IMR-90 (cell line): ENCODE measurements at regions not wholly inside any gene's neighbourhood (a gene's known extent, or its start where the extent isn't known, plus 50 kb on each side); places are given as distances from the start of the nearest gene placed in this dataset.

Experiments used
- ATAC-seq: fragments of 200-7000 bp; cut with Tn5 transposase; 2 replicates; pipeline ENCODE4 v1.9.1; 2020; ENCODE audit warnings: low read depth, mild to moderate bottlenecking, moderate library complexity
- BruUV-seq: library from RNA; stranded (reverse); fragments of 400-500 nt; replicated peaks from 2 replicates; lab custom pipeline; 2021; lab: Mats Ljungman, UMichigan
- CTCF ChIA-PET: fragments of 300-600 bp; formaldehyde crosslinking; extraction: SDS; loops from one replicate; lab custom pipeline; 2021; ENCODE audit warnings: antibody characterized with exemption; lab: Yijun Ruan, JAX
- POLR2A ChIA-PET: fragments of 300-600 bp; sonication (Branson Sonifier 250); formaldehyde crosslinking; loops from one replicate; lab custom pipeline; 2022; ENCODE audit warnings: antibody characterized with exemption; ENCODE audit not compliant: unreplicated experiment; lab: Charles Lee
- DNase-seq: peaks from one replicate; pipeline ENCODE4 v3.0.0; 2013
- H2AFZ ChIP-seq: replicated peaks from 2 replicates; pipeline ENCODE3; 2013; ENCODE audit warnings: low read length, mild to moderate bottlenecking; ENCODE audit not compliant: poor library complexity
- H2AK5ac ChIP-seq: 2 replicates; pipeline ENCODE4 v1.6.1; 2013; ENCODE audit warnings: low read depth, low read length, inconsistent platforms
- H2AK9ac ChIP-seq: replicated peaks from 2 replicates; pipeline ENCODE3; 2013; ENCODE audit warnings: mild to moderate bottlenecking, low read depth, low read length, moderate library complexity; ENCODE audit not compliant: poor library complexity
- H2BK120ac ChIP-seq: 2 replicates; pipeline ENCODE4 v1.6.1; 2013; ENCODE audit warnings: low read depth, low read length, inconsistent platforms
- H2BK15ac ChIP-seq: 3 replicates; pipeline ENCODE4 v1.6.1; 2013; ENCODE audit warnings: low read depth, low read length, inconsistent platforms
- H2BK20ac ChIP-seq: 2 replicates; pipeline ENCODE4 v1.6.1; 2013; ENCODE audit warnings: low read depth, mild to moderate bottlenecking, inconsistent platforms, low read length, moderate library complexity
- H2BK5ac ChIP-seq: 2 replicates; pipeline ENCODE4 v1.6.1; 2013; ENCODE audit warnings: mild to moderate bottlenecking, low read depth, low read length, inconsistent platforms; ENCODE audit not compliant: poor library complexity, severe bottlenecking
- H3K14ac ChIP-seq: replicated peaks from 2 replicates; pipeline ENCODE4 v1.6.1; 2013; ENCODE audit warnings: low read depth, low read length, inconsistent platforms
- H3K18ac ChIP-seq: 2 replicates; pipeline ENCODE4 v1.6.1; 2013; ENCODE audit warnings: low read depth, low read length, control low read depth
- H3K23ac ChIP-seq: 2 replicates; pipeline ENCODE4 v1.6.1; 2013; ENCODE audit warnings: low read depth, low read length, inconsistent platforms
- H3K27ac ChIP-seq: 2 replicates; pipeline ENCODE4 v1.5.1; 2013; ENCODE audit warnings: mild to moderate bottlenecking, control low read depth, low read length; ENCODE audit not compliant: insufficient read depth
- H3K27me3 ChIP-seq: 2 replicates; pipeline ENCODE4 v1.6.1; 2013; ENCODE audit warnings: low read length; ENCODE audit not compliant: control insufficient read depth, insufficient read depth
- H3K36me3 ChIP-seq: 2 replicates; pipeline ENCODE4 v1.6.1; 2013; ENCODE audit warnings: low read length, mixed read lengths; ENCODE audit not compliant: control insufficient read depth, insufficient read depth
- H3K4ac ChIP-seq: 2 replicates; pipeline ENCODE4 v1.6.1; 2013; ENCODE audit warnings: low read depth, low read length, inconsistent platforms
- H3K4me1 ChIP-seq: 2 replicates; pipeline ENCODE4 v1.6.1; 2013; ENCODE audit warnings: low read length, mixed read lengths; ENCODE audit not compliant: control insufficient read depth, insufficient read depth
- H3K4me2 ChIP-seq: 2 replicates; pipeline ENCODE4 v1.6.1; 2013; ENCODE audit warnings: low read depth, mild to moderate bottlenecking, control low read depth, low read length, moderate library complexity
- H3K4me3 ChIP-seq: 2 replicates; pipeline ENCODE4 v1.5.1; 2013; ENCODE audit warnings: low read depth, mild to moderate bottlenecking, control low read depth, low read length, moderate library complexity; ENCODE audit not compliant: insufficient read depth
- H3K56ac ChIP-seq: 2 replicates; pipeline ENCODE4 v1.6.1; 2013; ENCODE audit warnings: low read length, inconsistent platforms; ENCODE audit not compliant: insufficient read depth; ENCODE audit errors: extremely low read depth
- H3K79me1 ChIP-seq, 2 experiments: 2 replicates each; pipeline ENCODE4 v1.6.1; 2013; ENCODE audit warnings: low read length in 2 of 2, inconsistent platforms in 1 of 2, low read depth in 1 of 2
- H3K9ac ChIP-seq: 2 replicates; pipeline ENCODE4 v1.6.1; 2013; ENCODE audit warnings: low read depth, low read length, control low read depth
- H3K9me1 ChIP-seq: 2 replicates; pipeline ENCODE4 v1.6.1; 2013; ENCODE audit warnings: low read length, inconsistent platforms; ENCODE audit not compliant: insufficient read depth
- H3K9me3 ChIP-seq: 2 replicates; pipeline ENCODE4 v1.6.1; 2013; ENCODE audit warnings: low read length; ENCODE audit not compliant: control insufficient read depth, insufficient read depth
- H4K20me1 ChIP-seq: 2 replicates; pipeline ENCODE4 v1.6.1; 2013; ENCODE audit warnings: low read length, inconsistent platforms; ENCODE audit not compliant: insufficient read depth
- H4K5ac ChIP-seq: 2 replicates; pipeline ENCODE4 v1.6.1; 2013; ENCODE audit warnings: mild to moderate bottlenecking, low read depth, low read length, control low read depth
- H4K8ac ChIP-seq, 2 experiments: 2 replicates each; pipeline ENCODE4 v1.6.1; 2013; ENCODE audit warnings: low read depth in 2 of 2, low read length in 2 of 2, control low read depth in 1 of 2, inconsistent platforms in 1 of 2
- H4K91ac ChIP-seq: 2 replicates; pipeline ENCODE4 v1.6.1; 2013; ENCODE audit warnings: low read depth, low read length, inconsistent platforms; ENCODE audit not compliant: insufficient read depth
- BHLHE40 ChIP-seq: fragments of 150-350 bp; IDR thresholded peaks from 2 replicates; pipeline ENCODE4 v1.6.1; 2016; ENCODE audit warnings: mild to moderate bottlenecking, low read depth, low read length
- CEBPB ChIP-seq: IDR thresholded peaks from 2 replicates; pipeline ENCODE4 v1.6.1; 2012; ENCODE audit warnings: low read depth, low read length, improper control_type of control experiment
- CHD1 ChIP-seq: IDR thresholded peaks from 2 replicates; pipeline ENCODE4 v1.6.1; 2012; ENCODE audit warnings: low read depth, low read length, improper control_type of control experiment
- CTCF ChIP-seq: conservative IDR thresholded peaks from 2 replicates; pipeline ENCODE4 v1.5.1; 2012; ENCODE audit warnings: mild to moderate bottlenecking, low read depth, low read length, improper control_type of control experiment
- ELK1 ChIP-seq: fragments of 150-350 bp; IDR thresholded peaks from 2 replicates; pipeline ENCODE4 v1.6.1; 2016; ENCODE audit warnings: low read depth, mild to moderate bottlenecking, low read length, moderate library complexity, borderline replicate concordance
- FOS ChIP-seq: fragments of 150-350 bp; IDR thresholded peaks from 2 replicates; pipeline ENCODE4 v1.6.1; 2016; ENCODE audit warnings: low read depth, low read length
- MAFK ChIP-seq: IDR thresholded peaks from 2 replicates; pipeline ENCODE4 v1.6.1; 2012; ENCODE audit warnings: low read depth, low read length, improper control_type of control experiment
- MAZ ChIP-seq: IDR thresholded peaks from 2 replicates; pipeline ENCODE4 v1.6.1; 2012; ENCODE audit warnings: low read depth, mild to moderate bottlenecking, low read length, improper control_type of control experiment, moderate library complexity, borderline replicate concordance
- MXI1 ChIP-seq: IDR thresholded peaks from 2 replicates; pipeline ENCODE4 v1.6.1; 2012; ENCODE audit warnings: low read depth, mild to moderate bottlenecking, low read length, moderate library complexity, borderline replicate concordance
- NFE2L2 ChIP-seq: fragments of 150-350 bp; IDR thresholded peaks from 2 replicates; pipeline ENCODE4 v1.6.1; 2016; ENCODE audit warnings: low read depth, mild to moderate bottlenecking, low read length
- POLR2A ChIP-seq: IDR thresholded peaks from 2 replicates; pipeline ENCODE4 v1.6.1; 2012; ENCODE audit warnings: mild to moderate bottlenecking, low read depth, low read length
- RAD21 ChIP-seq: IDR thresholded peaks from 2 replicates; pipeline ENCODE4 v1.6.1; 2012; ENCODE audit warnings: low read length, improper control_type of control experiment
- RCOR1 ChIP-seq: IDR thresholded peaks from 2 replicates; pipeline ENCODE4 v1.6.1; 2012; ENCODE audit warnings: mild to moderate bottlenecking, low read length, improper control_type of control experiment; ENCODE audit not compliant: insufficient replicate concordance
- RFX5 ChIP-seq: IDR thresholded peaks from 2 replicates; pipeline ENCODE4 v1.8.0; 2012; ENCODE audit warnings: low read depth, mild to moderate bottlenecking, low read length, moderate library complexity
- SMC3 ChIP-seq: fragments of 150-350 bp; IDR thresholded peaks from 2 replicates; pipeline ENCODE4 v1.6.1; 2016; ENCODE audit warnings: low read depth, mild to moderate bottlenecking, antibody characterized with exemption, low read length, moderate library complexity
- USF2 ChIP-seq: fragments of 150-350 bp; IDR thresholded peaks from 2 replicates; pipeline ENCODE4 v1.6.1; 2017; ENCODE audit warnings: mild to moderate bottlenecking, antibody characterized with exemption, low read length, low read depth
- WGBS, 2 experiments: methylation state at CpG; one replicate each; pipeline versions ENCODE4 v1.1.5 to v1.1.7; 2013; ENCODE audit warnings: missing lambda C conversion rate in 2 of 2; ENCODE audit not compliant: insufficient read length in 1 of 2; ENCODE audit errors: extremely low coverage in 2 of 2; 5-methylcytosine and 5-hydroxymethylcytosine counted together
- dilution Hi-C: fragments of 300-500 bp; cut with HindIII; formaldehyde crosslinking; loops from one replicate; pipeline ENCODE4 v1.14.3; 2018; ENCODE audit warnings: low sequenced_read_pairs; ENCODE audit not compliant: unreplicated experiment
- in situ Hi-C: fragments of 300-500 bp; cut with MboI; formaldehyde crosslinking; loops from 3 replicates; pipeline ENCODE4 v1.14.3; 2019; ENCODE audit warnings: low sequenced_read_pairs, inconsistent platforms, mixed read lengths
- intact Hi-C: fragments of 100-400 bp; cut with micrococcal nuclease; formaldehyde crosslinking; loops from 2 replicates; pipeline ENCODE4 v1.10.0; 2022

- ATAC-seq = no peak
- Histone ChIP-seq H3K4me3 (no peak overlapping the region), H3K4me1 (no peaks in the 10 kb centered on the region), H3K36me3 (no peaks in the 10 kb centered on the region), H3K4ac (no peak overlapping the region), H2BK15ac (no peak overlapping the region), H3K14ac (no peak overlapping the region), H3K23ac (no peak overlapping the region), H2AFZ (no peak overlapping the region), H3K79me1 (no peaks in the 10 kb centered on the region), H3K9ac (no peak overlapping the region), H3K9me3 (no peaks in the 10 kb centered on the region), H3K27me3 (no peaks in the 10 kb centered on the region), H4K20me1 (no peaks in the 10 kb centered on the region), H2BK5ac (no peak overlapping the region), H3K4me2 (no peak overlapping the region), H2BK20ac (no peak overlapping the region), H3K9me1 (no peaks in the 10 kb centered on the region), H2AK9ac (no peak overlapping the region), H2AK5ac (no peak overlapping the region), H2BK120ac (no peak overlapping the region), H3K56ac (no peak overlapping the region), H3K18ac (no peak overlapping the region), H3K27ac (no peak overlapping the region), H4K5ac (no peak overlapping the region), H4K8ac (no peak overlapping the region), H4K91ac (no peak overlapping the region)
- POLR2A ChIA-PET = no interaction called here
- in situ Hi-C loops = no loop called here
- intact Hi-C loops = no loop called here
- CTCF ChIA-PET = no interaction called here
- BruUV-seq = no TSS peak
- dilution Hi-C loops = no loop called here
- TF ChIP-seq MXI1 = no peak
- TF ChIP-seq RAD21 = no peak
- TF ChIP-seq SMC3 = no peak
- TF ChIP-seq ELK1 = no peak
- no peak for TF ChIP-seq CHD1
- TF ChIP-seq USF2 = no peak
- TF ChIP-seq RCOR1 = no peak
- TF ChIP-seq BHLHE40 = no peak
- TF ChIP-seq MAFK = no peak
- no peak for TF ChIP-seq NFE2L2
- no peak for TF ChIP-seq CTCF
- no peak for TF ChIP-seq MAZ
- no peak for TF ChIP-seq POLR2A
- no peak for TF ChIP-seq CEBPB
- TF ChIP-seq RFX5 = no peak
- no peak for TF ChIP-seq FOS
- WGBS, 2 experiments = 27% methylated on average over 2 of the region's 3 CpGs; no CpG with 5 or more reads in 1 of the 2 experiments
- no peak for DNase-seq
Measured at GRCh38 chr2:121992700-121993099, 237.2 kb downstream of the TSN start.
